ENCODE measurements at regions not wholly inside any gene's neighbourhood (a gene's known extent, or its start where the extent isn't known, plus 50 kb on each side); places are given as distances from the start of the nearest gene placed in this dataset.
A peak's percentile ranks its signal among the peaks of the same experiment; 100 is the strongest.

DNA sequence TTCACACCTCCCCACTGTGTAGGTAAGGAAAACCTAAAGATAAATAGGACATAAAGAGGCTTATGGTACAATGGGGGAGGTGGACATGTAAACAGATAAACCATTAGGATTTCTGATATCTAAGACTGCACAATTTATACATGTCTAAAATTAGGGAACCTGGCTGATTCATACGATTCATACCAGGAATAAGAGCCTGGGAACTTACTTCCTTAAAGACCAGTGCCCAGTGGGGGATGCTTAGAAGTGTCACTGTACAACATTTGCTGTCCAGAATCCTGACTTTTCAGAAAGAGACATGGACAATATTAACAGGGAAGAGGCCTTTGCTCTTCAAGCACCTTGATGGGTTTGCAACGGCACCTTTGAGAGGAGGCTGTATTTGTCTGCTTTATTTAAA is 116.8 kb upstream of the KIT start:
- no peak for DNase-seq (ENCODE audit: low read depth)
- no peak overlapping the region for H3K4me3 ChIP-seq (ENCODE audit: low read length)
- TF ChIP-seq, protein P1, sequence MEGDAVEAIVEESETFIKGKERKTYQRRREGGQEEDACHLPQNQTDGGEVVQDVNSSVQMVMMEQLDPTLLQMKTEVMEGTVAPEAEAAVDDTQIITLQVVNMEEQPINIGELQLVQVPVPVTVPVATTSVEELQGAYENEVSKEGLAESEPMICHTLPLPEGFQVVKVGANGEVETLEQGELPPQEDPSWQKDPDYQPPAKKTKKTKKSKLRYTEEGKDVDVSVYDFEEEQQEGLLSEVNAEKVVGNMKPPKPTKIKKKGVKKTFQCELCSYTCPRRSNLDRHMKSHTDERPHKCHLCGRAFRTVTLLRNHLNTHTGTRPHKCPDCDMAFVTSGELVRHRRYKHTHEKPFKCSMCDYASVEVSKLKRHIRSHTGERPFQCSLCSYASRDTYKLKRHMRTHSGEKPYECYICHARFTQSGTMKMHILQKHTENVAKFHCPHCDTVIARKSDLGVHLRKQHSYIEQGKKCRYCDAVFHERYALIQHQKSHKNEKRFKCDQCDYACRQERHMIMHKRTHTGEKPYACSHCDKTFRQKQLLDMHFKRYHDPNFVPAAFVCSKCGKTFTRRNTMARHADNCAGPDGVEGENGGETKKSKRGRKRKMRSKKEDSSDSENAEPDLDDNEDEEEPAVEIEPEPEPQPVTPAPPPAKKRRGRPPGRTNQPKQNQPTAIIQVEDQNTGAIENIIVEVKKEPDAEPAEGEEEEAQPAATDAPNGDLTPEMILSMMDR (IDR thresholded peaks at IDR 0.05; ENCODE audit: insufficient read depth, low read depth, low read length, missing control alignments), result no peak

DNA sequence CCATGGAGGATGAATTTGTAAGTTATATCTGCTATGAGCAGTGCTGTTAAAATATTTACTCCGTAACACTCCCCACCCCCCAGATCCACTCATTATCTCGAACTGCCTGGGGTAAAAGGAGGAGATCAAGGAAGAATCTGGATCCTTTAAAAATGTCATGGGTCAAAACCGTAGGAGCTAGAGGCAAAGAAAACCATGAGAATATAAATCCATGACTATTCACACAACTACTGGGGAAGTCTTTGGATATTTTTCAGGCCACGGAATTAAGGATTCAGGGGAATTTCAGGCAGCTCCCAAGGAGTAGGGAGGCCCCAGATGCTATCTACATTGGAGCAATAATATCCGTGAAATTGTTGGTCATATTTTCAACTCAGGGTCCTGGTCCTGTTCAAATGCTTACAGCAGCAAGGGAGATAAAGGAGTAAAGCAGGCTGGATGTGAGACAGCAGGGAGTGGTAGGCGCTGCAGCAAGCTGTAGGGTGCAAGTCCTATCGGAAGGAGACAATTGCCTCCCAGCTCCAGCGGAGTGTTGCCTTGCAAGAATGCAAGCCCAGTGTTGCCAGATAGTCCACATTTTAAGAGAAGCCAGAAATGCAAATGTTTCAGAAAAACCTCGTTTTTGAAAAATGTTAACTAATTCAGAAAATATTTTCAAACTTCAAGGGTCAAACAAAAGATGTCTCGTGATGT is 116.2 kb upstream of the KIT start:
- TF ChIP-seq, protein P1 (IDR thresholded peaks at IDR 0.05; ENCODE audit: insufficient read depth, low read depth, low read length, missing control alignments), result no peak
- no peak overlapping the region for H3K4me3 ChIP-seq (ENCODE audit: low read length)
- DNase-seq (ENCODE audit: low read depth), result no peak

DNA sequence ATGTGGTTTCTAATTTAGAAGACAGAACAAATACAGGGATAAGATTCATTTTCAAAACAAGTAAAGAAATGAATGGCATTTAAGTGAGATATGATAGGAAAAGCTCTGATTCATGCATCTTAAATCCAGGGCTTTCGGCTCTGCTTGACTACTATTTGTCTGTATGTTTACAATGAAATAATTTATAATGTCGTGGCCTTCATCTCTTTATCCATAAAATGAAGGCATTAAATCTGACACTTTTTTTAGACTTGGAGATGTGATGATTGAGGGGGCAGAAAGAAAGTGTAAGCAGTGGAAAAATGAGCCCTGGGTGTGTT is 115.7 kb upstream of the KIT start:
- TF ChIP-seq, protein P1 (IDR thresholded peaks at IDR 0.05; ENCODE audit: insufficient read depth, low read depth, low read length, missing control alignments), result no peak
- no peak overlapping the region for H3K4me3 ChIP-seq (ENCODE audit: low read length)
- DNase-seq (ENCODE audit: low read depth), result no peak

DNA sequence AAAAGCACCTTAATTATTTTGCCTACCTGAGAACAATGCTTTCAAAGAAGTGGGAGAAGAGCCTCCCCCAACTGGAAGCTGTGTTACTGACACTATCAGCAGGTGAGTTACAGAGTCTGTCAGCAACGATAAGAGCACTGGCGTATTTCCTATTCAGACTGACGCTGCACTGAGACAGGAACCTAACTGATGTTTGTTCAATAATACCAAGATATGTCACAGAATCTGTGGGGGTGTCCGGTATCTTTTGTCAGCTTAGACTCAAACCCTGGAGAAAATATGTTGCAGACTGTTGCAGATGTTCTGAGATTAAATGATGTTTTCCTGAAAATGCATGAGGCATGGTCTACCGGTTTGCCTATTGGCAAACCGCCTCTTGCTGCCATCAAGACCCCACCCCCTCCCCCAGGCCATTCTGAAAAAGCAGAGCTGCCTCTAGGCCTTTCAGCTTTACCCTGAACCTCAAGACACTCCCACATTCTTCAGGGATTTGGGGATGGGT is 115.2 kb upstream of the KIT start:
- DNase-seq (ENCODE audit: low read depth), result no peak
- no peak overlapping the region for H3K4me3 ChIP-seq (ENCODE audit: low read length)
- TF ChIP-seq, protein P1 (IDR thresholded peaks at IDR 0.05; ENCODE audit: insufficient read depth, low read depth, low read length, missing control alignments), result no peak

DNA sequence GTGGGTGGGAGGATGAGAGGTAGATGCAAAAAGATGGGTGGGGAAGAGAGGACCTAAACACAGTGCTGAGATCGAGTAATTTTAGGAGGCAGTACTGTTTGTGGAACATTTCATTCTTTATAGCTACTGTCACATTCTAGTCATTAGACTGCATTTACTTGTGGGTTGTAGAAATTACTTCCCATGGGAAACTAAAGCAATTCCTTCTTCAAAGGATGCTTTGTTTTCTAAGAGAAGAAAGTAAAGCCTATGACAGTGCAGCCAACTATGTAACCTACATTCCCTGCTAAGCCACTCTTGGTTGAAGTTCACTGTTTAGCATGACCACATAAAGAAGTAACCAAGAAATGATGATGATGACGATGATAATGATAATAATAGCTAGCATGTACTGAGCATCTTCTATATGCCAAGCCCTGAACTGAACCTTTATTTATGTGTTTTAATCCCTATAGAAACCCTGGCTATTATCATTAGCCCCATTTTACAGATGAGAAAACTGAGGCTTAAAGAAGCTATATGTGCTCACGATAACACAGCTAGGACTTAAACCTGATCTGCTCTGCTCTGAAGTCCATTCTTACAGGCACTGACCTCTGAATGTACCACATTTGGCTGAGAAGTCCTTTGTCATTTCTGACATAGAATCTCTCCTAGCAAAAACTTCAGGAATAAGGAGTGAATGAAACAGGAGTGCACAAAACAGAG is 114.5 kb upstream of the KIT start:
- no peak for DNase-seq (ENCODE audit: low read depth)
- TF ChIP-seq, protein P1 (IDR thresholded peaks at IDR 0.05; ENCODE audit: insufficient read depth, low read depth, low read length, missing control alignments), result no peak
- no peak overlapping the region for H3K4me3 ChIP-seq (ENCODE audit: low read length)

DNA sequence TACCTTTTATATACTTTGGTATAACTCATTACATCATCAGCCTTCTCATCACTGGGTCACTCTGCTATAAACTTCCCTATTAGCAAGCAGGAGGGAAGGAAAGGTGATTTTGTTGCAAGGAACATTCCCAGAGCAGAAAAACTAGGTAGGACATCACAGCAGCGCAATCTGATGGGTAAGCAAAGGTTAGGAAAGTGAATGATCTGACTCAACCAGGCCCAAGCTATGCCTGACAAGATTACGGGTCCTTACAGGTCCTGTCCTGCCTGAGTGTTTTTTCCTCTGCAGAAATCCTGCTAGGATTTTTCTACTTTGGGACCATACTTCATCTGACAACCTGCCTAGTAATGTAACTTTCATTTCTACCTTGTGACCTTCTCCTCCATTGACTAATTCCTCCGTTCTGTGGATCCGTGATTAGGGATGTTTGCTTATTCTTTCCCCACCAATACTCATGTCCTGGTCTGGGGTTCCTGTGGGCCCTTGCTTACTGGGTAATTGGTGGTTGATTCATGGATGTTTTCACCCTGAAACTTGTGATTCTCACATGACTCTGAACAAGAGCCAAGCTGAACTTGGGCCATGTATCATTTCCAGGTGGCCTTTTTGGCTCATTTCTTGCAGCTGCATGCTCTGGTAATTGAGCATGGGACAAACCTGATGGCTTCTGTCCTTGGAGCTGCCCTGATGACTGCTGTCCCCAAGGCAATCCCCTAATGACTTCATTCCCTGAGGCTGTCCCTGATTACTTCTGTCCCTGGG is 111.9 kb upstream of the KIT start:
- TF ChIP-seq, protein P1 (IDR thresholded peaks at IDR 0.05; ENCODE audit: insufficient read depth, low read depth, low read length, missing control alignments), result no peak
- H3K4me3 ChIP-seq (ENCODE audit: low read length), result no peak overlapping the region
- peak; percentile 95 for DNase-seq (ENCODE audit: low read depth)

All from epithelial cell of esophagus (primary cell).